Chondrocyte (in vitro differentiated cells): ENCODE measurements at regions not wholly inside any gene's neighbourhood (a gene's known extent, or its start where the extent isn't known, plus 50 kb on each side); places are given as distances from the start of the nearest gene placed in this dataset.
A peak's percentile ranks its signal among the peaks of the same experiment; 100 is the strongest.

Experiments
- DNase-seq: peaks from one replicate; pipeline ENCODE4 v3.0.0; 2021; ENCODE audit warnings: mixed read lengths, low spot score
- H3K27ac Mint-ChIP-seq: one replicate; pipeline ENCODE4 v1.8.0; 2021; ENCODE audit warnings: mild to moderate bottlenecking, moderate library complexity, mixed read lengths; ENCODE audit not compliant: unreplicated experiment
- H3K27me3 Mint-ChIP-seq: 2 replicates; pipeline ENCODE4 v1.8.0; 2021; ENCODE audit warnings: low read depth, mixed read lengths
- H3K36me3 Mint-ChIP-seq: 2 replicates; pipeline ENCODE4 v1.8.0; 2021; ENCODE audit warnings: low read depth, mixed read lengths
- H3K4me1 Mint-ChIP-seq: 2 replicates; pipeline ENCODE4 v1.8.0; 2021; ENCODE audit warnings: low read depth, mild to moderate bottlenecking, mixed read lengths
- H3K4me3 Mint-ChIP-seq: one replicate; pipeline ENCODE4 v1.8.0; 2021; ENCODE audit warnings: mild to moderate bottlenecking, moderate library complexity, mixed read lengths; ENCODE audit not compliant: unreplicated experiment
- H3K9me3 Mint-ChIP-seq: 2 replicates; pipeline ENCODE4 v1.8.0; 2021; ENCODE audit warnings: low read depth, mixed read lengths
- CTCF ChIP-seq: fragments of 200-600 bp; sonication (generic); IDR thresholded peaks from 2 replicates; pipeline ENCODE4 v1.5.0; 2021; ENCODE audit warnings: antibody characterized with exemption, mild to moderate bottlenecking, moderate library complexity

DNA sequence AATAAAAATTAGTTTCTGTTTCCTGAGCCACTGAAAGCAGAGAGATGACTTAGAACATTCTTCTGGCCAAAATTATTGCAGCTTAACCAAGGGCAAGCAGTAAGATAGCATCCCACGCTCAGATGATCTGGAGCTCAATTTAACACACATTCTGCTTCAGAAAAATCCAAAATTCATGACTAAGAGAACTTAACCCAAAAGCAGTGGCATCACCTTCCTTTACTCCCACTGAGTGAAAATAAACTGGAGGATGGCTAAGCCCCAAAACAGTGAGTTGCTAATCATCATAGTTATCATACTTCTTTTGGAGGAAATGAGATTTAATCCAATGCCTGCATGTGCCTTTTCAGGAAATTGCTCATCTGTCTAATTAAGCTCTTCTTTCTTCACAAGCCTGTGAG lies 195.4 kb downstream of the DUSP6 start:
- no peaks in the 10 kb centered on the region for H3K27me3 Mint-ChIP-seq
- no peak overlapping the region for H3K4me3 Mint-ChIP-seq
- H3K4me1 Mint-ChIP-seq = peaks cover 7% of the 10 kb centered on the region
- H3K36me3 Mint-ChIP-seq = no peaks in the 10 kb centered on the region
- peaks cover 4% of the 10 kb centered on the region for H3K9me3 Mint-ChIP-seq
- no peak for TF ChIP-seq CTCF
- no peak for DNase-seq
- H3K27ac Mint-ChIP-seq = no peak overlapping the region

- Mint-ChIP-seq H3K36me3 (no peaks in the 10 kb centered on the region), H3K27me3 (no peaks in the 10 kb centered on the region), H3K9me3 (peaks cover 4% of the 10 kb centered on the region), H3K4me3 (no peak overlapping the region), H3K27ac (no peak overlapping the region), H3K4me1 (peaks cover 7% of the 10 kb centered on the region)
- TF ChIP-seq CTCF = no peak
- no peak for DNase-seq
Measured at GRCh38 chr12:89156340-89156739, 196.0 kb downstream of the DUSP6 start.

GRCh38 chr12:89155826-89156225 lies 196.5 kb downstream of the DUSP6 start:
- H3K4me1 Mint-ChIP-seq = peaks cover 7% of the 10 kb centered on the region
- H3K9me3 Mint-ChIP-seq = peaks cover 6% of the 10 kb centered on the region
- no peaks in the 10 kb centered on the region for H3K27me3 Mint-ChIP-seq
- no peak for TF ChIP-seq CTCF
- H3K36me3 Mint-ChIP-seq = no peaks in the 10 kb centered on the region
- no peak overlapping the region for H3K27ac Mint-ChIP-seq
- H3K4me3 Mint-ChIP-seq = no peak overlapping the region
- DNase-seq = no peak

DNA sequence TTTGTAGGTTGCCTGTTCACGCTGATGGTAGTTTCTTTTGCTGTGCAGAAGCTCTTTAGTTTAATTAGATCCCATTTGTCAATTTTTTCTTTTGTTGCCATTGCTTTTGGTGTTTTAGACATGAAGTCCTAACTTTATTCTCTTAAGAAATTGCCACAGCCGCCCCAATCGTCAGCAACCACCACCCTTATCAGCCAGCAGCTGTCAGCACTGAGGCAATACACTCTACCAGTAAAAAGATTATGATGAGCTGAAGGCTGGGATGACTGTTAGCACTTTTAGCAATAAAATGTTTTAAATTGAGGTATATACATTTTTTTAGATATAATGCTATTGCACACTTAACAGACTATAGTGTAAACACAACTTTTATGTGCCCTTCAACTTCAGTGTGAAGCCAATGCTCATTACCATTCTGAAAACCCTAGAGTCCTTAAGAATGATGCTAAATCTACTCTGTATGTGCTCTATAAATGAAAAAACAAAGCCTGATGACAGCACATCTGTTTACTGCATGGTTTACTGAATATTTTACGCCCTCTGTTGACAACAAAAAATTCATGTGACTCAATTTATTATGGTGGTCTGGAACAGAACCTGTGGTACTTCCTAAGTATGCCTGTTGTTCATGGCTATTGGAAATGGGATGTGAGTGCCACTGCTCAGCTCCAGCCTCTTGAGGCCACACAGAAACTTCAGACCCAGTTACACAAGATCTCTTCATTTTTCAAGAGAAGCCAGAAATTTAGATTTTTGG lies 197.4 kb downstream of the DUSP6 start:
- peaks cover 6% of the 10 kb centered on the region for H3K9me3 Mint-ChIP-seq
- H3K36me3 Mint-ChIP-seq = no peaks in the 10 kb centered on the region
- H3K27me3 Mint-ChIP-seq = no peaks in the 10 kb centered on the region
- H3K4me1 Mint-ChIP-seq = peaks cover 7% of the 10 kb centered on the region
- TF ChIP-seq CTCF = peak; percentile 19
- no peak overlapping the region for H3K27ac Mint-ChIP-seq
- DNase-seq = no peak
- no peak overlapping the region for H3K4me3 Mint-ChIP-seq

GRCh38 chr12:89153341-89153740 lies 199.0 kb downstream of the DUSP6 start:
- Mint-ChIP-seq H3K4me1 (peaks cover 7% of the 10 kb centered on the region), H3K36me3 (no peaks in the 10 kb centered on the region), H3K27ac (no peak overlapping the region), H3K27me3 (no peaks in the 10 kb centered on the region), H3K9me3 (peaks cover 6% of the 10 kb centered on the region), H3K4me3 (no peak overlapping the region)
- no peak for TF ChIP-seq CTCF
- DNase-seq = no peak
